Natural killer cell (primary cell): ENCODE measurements at regions not wholly inside any gene's neighbourhood (a gene's known extent, or its start where the extent isn't known, plus 50 kb on each side); places are given as distances from the start of the nearest gene placed in this dataset.

Source experiments
- ATAC-seq, 3 donors: fragments of 150-1000 bp in 2 of 3; fragments of 200-7000 bp in 1 of 3; cut with Tn5 transposase; 1 replicate in 1 of 3; 2 replicates in 2 of 3; pipeline ENCODE4 v1.10.0; 2021; ENCODE audit warnings: mild to moderate bottlenecking in 2 of 3, moderate library complexity in 2 of 3
- DNase-seq, 2 donors: peaks; one replicate each; pipeline versions ENCODE4 v3.0.0 to v3.0.0-alpha.2; 2013 to 2021; ENCODE audit warnings: mixed read lengths in 1 of 2
- H3K27ac ChIP-seq: one replicate; pipeline ENCODE4 v1.5.1; 2013; ENCODE audit warnings: mild to moderate bottlenecking, low read length
- H3K27me3 ChIP-seq: one replicate; pipeline ENCODE4 v1.6.1; 2013; ENCODE audit warnings: low read length; ENCODE audit not compliant: control insufficient read depth, insufficient read depth
- H3K36me3 ChIP-seq: one replicate; pipeline ENCODE4 v1.6.1; 2013; ENCODE audit warnings: low read length; ENCODE audit not compliant: control insufficient read depth, insufficient read depth
- H3K4me1 ChIP-seq: one replicate; pipeline ENCODE4 v1.6.1; 2013; ENCODE audit warnings: low read length; ENCODE audit not compliant: control insufficient read depth, insufficient read depth
- H3K4me3 ChIP-seq: one replicate; pipeline ENCODE4 v1.5.1; 2013; ENCODE audit warnings: low read length
- H3K9me3 ChIP-seq: one replicate; pipeline ENCODE4 v1.6.1; 2013; ENCODE audit warnings: low read length; ENCODE audit not compliant: control insufficient read depth, insufficient read depth
- H3K27ac Mint-ChIP-seq, 2 donors: one replicate each; pipeline ENCODE4 v1.8.0; 2022; ENCODE audit warnings: mild to moderate bottlenecking in 2 of 2, mixed read lengths in 2 of 2, moderate library complexity in 1 of 2
- H3K27me3 Mint-ChIP-seq, 2 donors: one replicate each; pipeline ENCODE4 v1.8.0; 2022; ENCODE audit warnings: low read depth in 2 of 2, mixed read lengths in 2 of 2
- H3K36me3 Mint-ChIP-seq: one replicate; pipeline ENCODE4 v1.8.0; 2022; ENCODE audit warnings: mixed read lengths
- H3K4me1 Mint-ChIP-seq, 2 donors: one replicate each; pipeline ENCODE4 v1.8.0; 2022; ENCODE audit warnings: mixed read lengths in 2 of 2
- H3K4me3 Mint-ChIP-seq: one replicate; pipeline ENCODE4 v1.8.0; 2022; ENCODE audit warnings: mild to moderate bottlenecking, moderate library complexity, mixed read lengths
- H3K9me3 Mint-ChIP-seq, 2 donors: one replicate each; pipeline ENCODE4 v1.8.0; 2022; ENCODE audit warnings: mixed read lengths in 2 of 2
- CTCF ChIP-seq: fragments of 200-600 bp; IDR thresholded peaks from one replicate; pipeline ENCODE4 v1.8.0; 2022; ENCODE audit warnings: antibody characterized with exemption
- WGBS: methylation state at CpG from one replicate; pipeline ENCODE4 v1.1.7; 2013; ENCODE audit warnings: missing lambda C conversion rate; ENCODE audit not compliant: insufficient coverage; 5-methylcytosine and 5-hydroxymethylcytosine counted together
- intact Hi-C: fragments of 100-400 bp; cut with micrococcal nuclease; formaldehyde crosslinking; loops from one replicate; pipeline ENCODE4 v1.14.2; 2022

GRCh38 chr15:29535952-29536351 is 266.3 kb upstream of the NSMCE3 start:
- no peaks in the 10 kb centered on the region for H3K9me3 Mint-ChIP-seq
- intact Hi-C loops, result no loop called here
- H3K36me3 ChIP-seq, result no peaks in the 10 kb centered on the region
- TF ChIP-seq CTCF, result no peak
- no peak overlapping the region for H3K4me3 ChIP-seq
- H3K4me1 Mint-ChIP-seq, result no peaks in the 10 kb centered on the region
- WGBS, result 87% methylated on average over 3 of the region's 3 CpGs
- DNase-seq (no peak), ATAC-seq (no peak)
- no peaks in the 10 kb centered on the region for H3K27me3 ChIP-seq
- H3K9me3 ChIP-seq, result no peaks in the 10 kb centered on the region
- no peak overlapping the region for H3K4me3 Mint-ChIP-seq
- peaks cover 4 to 6% of the 10 kb centered on the region in 2 donors for H3K27me3 Mint-ChIP-seq
- no peaks in the 10 kb centered on the region for H3K36me3 Mint-ChIP-seq
- H3K27ac Mint-ChIP-seq, result no peak overlapping the region
- no peaks in the 10 kb centered on the region for H3K4me1 ChIP-seq
- no peak overlapping the region for H3K27ac ChIP-seq

- no peaks in the 10 kb centered on the region for H3K36me3 ChIP-seq
- Mint-ChIP-seq H3K27me3 (peaks cover 0 to 4% of the 10 kb centered on the region in 2 donors), H3K9me3 (no peaks in the 10 kb centered on the region), H3K27ac (no peak overlapping the region), H3K4me1 (no peaks in the 10 kb centered on the region), H3K36me3 (no peaks in the 10 kb centered on the region), H3K4me3 (no peak overlapping the region)
- no peak overlapping the region for H3K27ac ChIP-seq
- DNase-seq (no peak), ATAC-seq (no peak)
- H3K27me3 ChIP-seq, result no peaks in the 10 kb centered on the region
- WGBS, result 76% methylated on average over 3 of the region's 3 CpGs
- intact Hi-C loops, result no loop called here
- H3K4me3 ChIP-seq, result no peak overlapping the region
- no peaks in the 10 kb centered on the region for H3K4me1 ChIP-seq
- no peaks in the 10 kb centered on the region for H3K9me3 ChIP-seq
- TF ChIP-seq CTCF, result no peak
Observed at GRCh38 chr15:29534378-29534777, 264.8 kb upstream of the NSMCE3 start.

GRCh38 chr15:29533647-29534046 is 264.0 kb upstream of the NSMCE3 start:
- no peaks in the 10 kb centered on the region for H3K9me3 ChIP-seq
- H3K27ac ChIP-seq, result no peak overlapping the region
- Mint-ChIP-seq H3K27me3 (peaks cover 0 to 4% of the 10 kb centered on the region in 2 donors), H3K27ac (no peak overlapping the region), H3K4me3 (no peak overlapping the region), H3K36me3 (no peaks in the 10 kb centered on the region), H3K4me1 (no peaks in the 10 kb centered on the region), H3K9me3 (no peaks in the 10 kb centered on the region)
- no peak overlapping the region for H3K4me3 ChIP-seq
- TF ChIP-seq CTCF, result no peak
- no peak for DNase-seq
- no peak for ATAC-seq
- no peaks in the 10 kb centered on the region for H3K36me3 ChIP-seq
- intact Hi-C loops, result no loop called here
- H3K27me3 ChIP-seq, result no peaks in the 10 kb centered on the region
- 66% methylated on average over 5 of the region's 5 CpGs for whole genome bisulfite sequencing
- H3K4me1 ChIP-seq, result no peaks in the 10 kb centered on the region

- Histone ChIP-seq H3K4me3 (no peak overlapping the region), H3K36me3 (no peaks in the 10 kb centered on the region), H3K4me1 (no peaks in the 10 kb centered on the region), H3K9me3 (no peaks in the 10 kb centered on the region), H3K27me3 (no peaks in the 10 kb centered on the region), H3K27ac (no peak overlapping the region)
- no peaks in the 10 kb centered on the region for H3K4me1 Mint-ChIP-seq
- H3K4me3 Mint-ChIP-seq, result no peak overlapping the region
- no peak for TF ChIP-seq CTCF
- H3K27ac Mint-ChIP-seq, result no peak overlapping the region
- WGBS, result 89% methylated on average over 1 of the region's 1 CpG
- intact Hi-C loops, result no loop called here
- no peaks in the 10 kb centered on the region for H3K36me3 Mint-ChIP-seq
- ATAC-seq (no peak), DNase-seq (no peak)
- H3K27me3 Mint-ChIP-seq, result peaks cover 4 to 6% of the 10 kb centered on the region in 2 donors
- no peaks in the 10 kb centered on the region for H3K9me3 Mint-ChIP-seq
Observed at GRCh38 chr15:29532296-29532695, 262.7 kb upstream of the NSMCE3 start.
